Left ventricle myocardium inferior (tissue), 1 donor: ENCODE measurements at regions not wholly inside any gene's neighbourhood (a gene's known extent, or its start where the extent isn't known, plus 50 kb on each side); places are given as distances from the start of the nearest gene placed in this dataset.

Source experiments
- DNase-seq: peaks from one replicate; pipeline ENCODE4 v3.0.0-alpha.2; 2020
- H3K27ac ChIP-seq: fragments of 200-600 bp; replicated peaks from 2 replicates; pipeline ENCODE4 v1.8.0; 2021
- H3K27me3 ChIP-seq: fragments of 200-600 bp; 2 replicates; pipeline ENCODE4 v1.8.0; 2021; ENCODE audit warnings: low read depth
- H3K36me3 ChIP-seq: fragments of 200-600 bp; 2 replicates; pipeline ENCODE4 v1.8.0; 2021
- H3K4me1 ChIP-seq: fragments of 200-600 bp; 2 replicates; pipeline ENCODE4 v1.8.0; 2021
- H3K4me3 ChIP-seq: fragments of 200-600 bp; 2 replicates; pipeline ENCODE4 v1.8.0; 2021; ENCODE audit warnings: mild to moderate bottlenecking, moderate library complexity
- H3K9me3 ChIP-seq: fragments of 200-600 bp; replicated peaks from 2 replicates; pipeline ENCODE4 v1.8.0; 2021
- CTCF ChIP-seq: fragments of 200-600 bp; IDR thresholded peaks from 2 replicates; pipeline ENCODE4 v1.8.0; 2021; ENCODE audit warnings: antibody characterized with exemption, mild to moderate bottlenecking, borderline replicate concordance
- intact Hi-C: fragments of 100-400 bp; cut with micrococcal nuclease; formaldehyde crosslinking; loops from one replicate; pipeline ENCODE4 v1.11.0; 2022
- donor health status: DM: no; HTN: yes; CAD: no; lungs with severe emphysema.

- Histone ChIP-seq H3K9me3 (no peaks in the 10 kb centered on the region), H3K4me3 (no peak overlapping the region), H3K27ac (no peak overlapping the region), H3K4me1 (no peaks in the 10 kb centered on the region), H3K36me3 (no peaks in the 10 kb centered on the region), H3K27me3 (no peaks in the 10 kb centered on the region)
- intact Hi-C loops, result no loop called here
- DNase-seq, result no peak
- no peak for TF ChIP-seq CTCF
Observed at GRCh38 chr1:87834941-87835340, 506.3 kb downstream of the LMO4 start.

- intact Hi-C loops, result no loop called here
- no peaks in the 10 kb centered on the region for H3K36me3 ChIP-seq
- H3K4me3 ChIP-seq, result no peak overlapping the region
- TF ChIP-seq CTCF, result no peak
- no peaks in the 10 kb centered on the region for H3K27me3 ChIP-seq
- H3K27ac ChIP-seq, result no peak overlapping the region
- DNase-seq, result no peak
- no peaks in the 10 kb centered on the region for H3K4me1 ChIP-seq
- H3K9me3 ChIP-seq, result no peaks in the 10 kb centered on the region
Observed at GRCh38 chr1:87840767-87841166, 512.1 kb downstream of the LMO4 start.

- DNase-seq, result no peak
- intact Hi-C loops, result no loop called here
- Histone ChIP-seq H3K4me1 (no peaks in the 10 kb centered on the region), H3K4me3 (no peak overlapping the region), H3K36me3 (no peaks in the 10 kb centered on the region), H3K27me3 (no peaks in the 10 kb centered on the region), H3K27ac (no peak overlapping the region), H3K9me3 (no peaks in the 10 kb centered on the region)
- no peak for TF ChIP-seq CTCF
Observed at GRCh38 chr1:87841332-87841731, 512.7 kb downstream of the LMO4 start.

GRCh38 chr1:87842156-87842555 is 513.5 kb downstream of the LMO4 start:
- intact Hi-C loops, result no loop called here
- Histone ChIP-seq H3K9me3 (no peaks in the 10 kb centered on the region), H3K27me3 (no peaks in the 10 kb centered on the region), H3K36me3 (no peaks in the 10 kb centered on the region), H3K4me1 (no peaks in the 10 kb centered on the region), H3K27ac (no peak overlapping the region), H3K4me3 (no peak overlapping the region)
- no peak for DNase-seq
- TF ChIP-seq CTCF, result no peak

DNA sequence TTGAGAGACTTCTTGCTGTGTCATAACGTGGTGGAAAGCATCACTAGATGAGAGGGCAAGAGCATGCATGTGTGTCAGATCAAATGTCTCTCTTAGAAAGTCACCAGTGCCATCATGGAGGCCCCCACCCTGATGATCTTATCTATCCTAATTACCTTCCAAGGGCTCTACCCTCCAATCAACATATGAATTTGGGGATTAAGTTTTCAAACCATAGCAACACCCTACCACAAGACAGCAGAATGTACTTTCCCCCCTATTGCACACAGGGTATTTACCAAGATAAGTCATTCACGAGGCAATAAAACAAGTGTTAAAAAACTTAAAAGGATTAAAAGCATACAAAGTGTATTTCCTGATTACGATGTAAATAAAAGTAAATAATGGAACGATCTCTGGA is 515.6 kb downstream of the LMO4 start:
- DNase-seq, result no peak
- no peak overlapping the region for H3K27ac ChIP-seq
- intact Hi-C loops, result no loop called here
- H3K36me3 ChIP-seq, result no peaks in the 10 kb centered on the region
- no peaks in the 10 kb centered on the region for H3K4me1 ChIP-seq
- no peak overlapping the region for H3K4me3 ChIP-seq
- no peaks in the 10 kb centered on the region for H3K27me3 ChIP-seq
- H3K9me3 ChIP-seq, result no peaks in the 10 kb centered on the region
- no peak for TF ChIP-seq CTCF

DNA sequence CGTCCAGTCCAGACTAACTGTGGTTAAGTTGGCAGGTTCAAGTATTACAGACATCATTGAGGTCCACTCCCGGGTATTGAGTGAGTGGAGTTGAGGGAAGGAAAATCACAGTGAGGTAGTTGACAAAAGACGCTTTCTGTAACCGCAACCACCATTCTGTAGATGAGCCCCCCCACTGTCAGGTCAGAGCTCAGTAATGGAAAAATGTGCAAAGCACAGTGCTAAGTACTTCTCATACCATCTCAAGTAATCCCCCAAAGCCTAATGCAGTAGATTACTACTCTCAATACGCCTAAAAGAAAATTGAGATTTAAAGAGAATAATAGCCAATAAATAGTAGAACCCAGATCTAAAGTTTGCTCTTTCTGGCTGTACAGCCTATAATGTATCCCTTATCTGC is 522.8 kb downstream of the LMO4 start:
- H3K9me3 ChIP-seq, result no peaks in the 10 kb centered on the region
- intact Hi-C loops, result no loop called here
- no peak for DNase-seq
- H3K36me3 ChIP-seq, result no peaks in the 10 kb centered on the region
- H3K4me1 ChIP-seq, result no peaks in the 10 kb centered on the region
- H3K27ac ChIP-seq, result no peak overlapping the region
- TF ChIP-seq CTCF, result no peak
- no peak overlapping the region for H3K4me3 ChIP-seq
- H3K27me3 ChIP-seq, result no peaks in the 10 kb centered on the region
